Suprapubic skin (tissue), 4 donors: ENCODE measurements at regions not wholly inside any gene's neighbourhood (a gene's known extent, or its start where the extent isn't known, plus 50 kb on each side); places are given as distances from the start of the nearest gene placed in this dataset.

Experiments
- DNase-seq, 2 donors: peaks; one replicate each; pipeline ENCODE4 v3.0.0-alpha.2; 2019; ENCODE audit warnings: low spot score in 2 of 2
- H3K27ac ChIP-seq: fragments of 200-600 bp; sonication (generic); one replicate; pipeline ENCODE4 v1.5.1; 2019
- H3K27me3 ChIP-seq: fragments of 200-600 bp; sonication (generic); one replicate; pipeline ENCODE4 v1.5.1; 2019
- H3K36me3 ChIP-seq: fragments of 200-600 bp; sonication (generic); one replicate; pipeline ENCODE4 v1.5.1; 2019
- H3K4me1 ChIP-seq: fragments of 200-600 bp; sonication (generic); one replicate; pipeline ENCODE4 v1.5.1; 2019
- H3K4me3 ChIP-seq: fragments of 200-600 bp; sonication (generic); one replicate; pipeline ENCODE4 v1.5.1; 2019; ENCODE audit warnings: mild to moderate bottlenecking
- H3K9me3 ChIP-seq: fragments of 200-600 bp; sonication (generic); one replicate; pipeline ENCODE4 v1.5.1; 2019
- EP300 ChIP-seq: sonication (generic); formaldehyde crosslinking; IDR thresholded peaks from one replicate; pipeline ENCODE4 v1.6.1; 2017; ENCODE audit warnings: antibody characterized with exemption
- POLR2A ChIP-seq, 2 donors: fragments of 450-650 bp; IDR thresholded peaks; one replicate each; pipeline ENCODE4 v1.6.1; 2017; ENCODE audit warnings: antibody characterized with exemption in 2 of 2, mild to moderate bottlenecking in 2 of 2, moderate library complexity in 2 of 2
- POLR2AphosphoS5 ChIP-seq, 3 donors: sonication (generic); formaldehyde crosslinking; IDR thresholded peaks; one replicate each; pipeline ENCODE4 v1.6.1; 2017; ENCODE audit warnings: antibody characterized with exemption in 3 of 3
- WGBS: methylation state at CpG from one replicate; pipeline ENCODE4 v1.1.5; 2018; 5-methylcytosine and 5-hydroxymethylcytosine counted together
- TF ChIP-seq, protein P1 (sequence below), 2 donors: fragments of 200-600 bp in 1 of 2; fragments of 450-650 bp in 1 of 2; sonication (generic) in 1 of 2; IDR thresholded peaks; one replicate each; pipeline ENCODE4 v1.5.1; 2016 to 2019; ENCODE audit warnings: antibody characterized with exemption in 2 of 2, mild to moderate bottlenecking in 1 of 2, moderate library complexity in 1 of 2

DNA sequence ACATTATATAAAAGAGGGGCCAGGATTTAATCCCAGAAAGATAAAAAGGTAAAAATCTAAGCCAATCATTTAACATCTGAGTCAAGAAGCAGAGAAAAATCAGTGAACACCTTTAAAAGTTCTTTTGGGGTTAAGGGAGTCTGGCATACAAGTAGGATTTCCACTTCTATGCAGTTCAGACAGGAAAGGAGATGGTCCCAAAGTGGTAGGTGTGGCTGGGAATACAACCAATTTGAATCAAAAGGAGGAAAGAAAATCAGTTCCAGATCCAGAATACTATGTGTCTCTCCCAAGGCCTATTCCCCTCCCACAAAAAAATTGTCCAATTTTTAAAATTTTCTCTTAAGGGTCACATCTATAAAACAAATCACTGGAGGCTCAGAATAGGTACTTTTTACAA is 167.4 kb downstream of the PHLDA1 start:
- Histone ChIP-seq H3K9me3 (no peaks in the 10 kb centered on the region), H3K4me3 (no peak overlapping the region), H3K4me1 (no peaks in the 10 kb centered on the region), H3K27ac (no peak overlapping the region), H3K27me3 (no peaks in the 10 kb centered on the region), H3K36me3 (no peaks in the 10 kb centered on the region)
- DNase-seq, result no peak
- no peak for TF ChIP-seq EP300
- no peak for TF ChIP-seq POLR2AphosphoS5 (IDR thresholded peaks at IDR 0.05)
- TF ChIP-seq, protein P1, sequence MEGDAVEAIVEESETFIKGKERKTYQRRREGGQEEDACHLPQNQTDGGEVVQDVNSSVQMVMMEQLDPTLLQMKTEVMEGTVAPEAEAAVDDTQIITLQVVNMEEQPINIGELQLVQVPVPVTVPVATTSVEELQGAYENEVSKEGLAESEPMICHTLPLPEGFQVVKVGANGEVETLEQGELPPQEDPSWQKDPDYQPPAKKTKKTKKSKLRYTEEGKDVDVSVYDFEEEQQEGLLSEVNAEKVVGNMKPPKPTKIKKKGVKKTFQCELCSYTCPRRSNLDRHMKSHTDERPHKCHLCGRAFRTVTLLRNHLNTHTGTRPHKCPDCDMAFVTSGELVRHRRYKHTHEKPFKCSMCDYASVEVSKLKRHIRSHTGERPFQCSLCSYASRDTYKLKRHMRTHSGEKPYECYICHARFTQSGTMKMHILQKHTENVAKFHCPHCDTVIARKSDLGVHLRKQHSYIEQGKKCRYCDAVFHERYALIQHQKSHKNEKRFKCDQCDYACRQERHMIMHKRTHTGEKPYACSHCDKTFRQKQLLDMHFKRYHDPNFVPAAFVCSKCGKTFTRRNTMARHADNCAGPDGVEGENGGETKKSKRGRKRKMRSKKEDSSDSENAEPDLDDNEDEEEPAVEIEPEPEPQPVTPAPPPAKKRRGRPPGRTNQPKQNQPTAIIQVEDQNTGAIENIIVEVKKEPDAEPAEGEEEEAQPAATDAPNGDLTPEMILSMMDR (IDR thresholded peaks at IDR 0.05), result no peak
- TF ChIP-seq POLR2A (IDR thresholded peaks at IDR 0.05), result no peak

DNA sequence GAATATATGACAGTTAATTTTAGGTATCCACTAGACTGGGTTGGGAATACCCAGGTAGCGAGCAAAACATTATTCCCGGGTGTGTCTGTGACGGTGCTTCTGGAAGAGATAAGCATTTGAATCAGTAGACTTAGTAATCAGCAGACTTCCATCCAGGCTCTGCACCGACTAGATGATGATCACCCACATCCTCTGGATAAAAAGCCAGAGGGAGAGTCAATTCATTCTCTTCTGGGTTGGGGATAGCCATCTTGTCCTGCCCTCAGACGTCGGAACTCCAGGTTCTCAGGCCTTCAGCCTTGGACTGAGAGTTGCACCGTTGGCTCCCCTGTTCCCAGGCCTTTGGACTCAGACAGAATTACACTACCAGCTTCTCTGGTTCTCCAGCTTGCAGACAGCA is 168.0 kb downstream of the PHLDA1 start:
- no peak for DNase-seq
- WGBS, result 77% methylated on average over 7 of the region's 7 CpGs
- Histone ChIP-seq H3K27ac (no peak overlapping the region), H3K4me1 (no peaks in the 10 kb centered on the region), H3K36me3 (no peaks in the 10 kb centered on the region), H3K9me3 (no peaks in the 10 kb centered on the region), H3K4me3 (no peak overlapping the region), H3K27me3 (no peaks in the 10 kb centered on the region)
- TF ChIP-seq POLR2AphosphoS5 (IDR thresholded peaks at IDR 0.05), result no peak
- TF ChIP-seq, protein P1 (IDR thresholded peaks at IDR 0.05), result no peak
- no peak for TF ChIP-seq EP300
- no peak for TF ChIP-seq POLR2A (IDR thresholded peaks at IDR 0.05)

DNA sequence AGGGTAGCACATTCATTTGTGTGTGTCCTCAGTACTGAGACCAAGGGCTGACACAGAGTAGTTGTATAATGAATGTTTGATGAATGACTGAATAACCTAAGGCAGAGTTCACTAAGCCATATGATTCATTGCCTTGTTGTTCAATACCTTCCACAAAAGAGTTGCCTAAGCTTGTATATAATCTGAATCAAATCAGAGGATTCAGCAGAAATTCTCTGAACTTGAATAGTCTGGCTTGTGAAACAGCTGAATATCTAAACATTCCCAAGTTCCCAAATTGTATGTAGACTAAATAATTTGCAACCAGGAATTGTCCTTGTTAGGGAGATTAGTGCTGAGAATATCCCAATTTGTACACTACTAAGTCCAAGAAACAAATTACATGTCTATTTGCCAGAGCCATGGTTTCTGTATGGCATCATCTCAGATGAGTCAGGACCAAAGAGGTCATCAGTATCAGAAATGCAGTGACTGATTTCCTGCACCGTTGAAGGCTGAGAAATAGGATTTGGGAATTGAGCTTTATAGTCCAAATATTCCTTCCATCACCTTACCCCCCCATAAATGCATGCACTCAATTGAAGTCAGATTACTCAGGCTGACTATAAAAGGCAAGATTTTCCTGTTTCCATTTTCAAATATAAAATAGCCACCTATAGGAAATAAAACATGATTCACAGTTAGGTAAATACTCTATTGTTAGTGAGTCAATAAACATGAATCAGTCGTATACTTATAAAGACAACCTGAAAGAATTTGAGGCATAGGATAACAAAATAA is 168.7 kb downstream of the PHLDA1 start:
- Histone ChIP-seq H3K9me3 (no peaks in the 10 kb centered on the region), H3K4me3 (no peak overlapping the region), H3K4me1 (no peaks in the 10 kb centered on the region), H3K27me3 (no peaks in the 10 kb centered on the region), H3K27ac (no peak overlapping the region), H3K36me3 (no peaks in the 10 kb centered on the region)
- no peak for DNase-seq
- WGBS, result 62% methylated on average over 2 of the region's 2 CpGs
- TF ChIP-seq EP300 (no peak), POLR2A (IDR thresholded peaks at IDR 0.05) (no peak), POLR2AphosphoS5 (IDR thresholded peaks at IDR 0.05) (no peak)
- TF ChIP-seq, protein P1 (IDR thresholded peaks at IDR 0.05), result no peak

DNA sequence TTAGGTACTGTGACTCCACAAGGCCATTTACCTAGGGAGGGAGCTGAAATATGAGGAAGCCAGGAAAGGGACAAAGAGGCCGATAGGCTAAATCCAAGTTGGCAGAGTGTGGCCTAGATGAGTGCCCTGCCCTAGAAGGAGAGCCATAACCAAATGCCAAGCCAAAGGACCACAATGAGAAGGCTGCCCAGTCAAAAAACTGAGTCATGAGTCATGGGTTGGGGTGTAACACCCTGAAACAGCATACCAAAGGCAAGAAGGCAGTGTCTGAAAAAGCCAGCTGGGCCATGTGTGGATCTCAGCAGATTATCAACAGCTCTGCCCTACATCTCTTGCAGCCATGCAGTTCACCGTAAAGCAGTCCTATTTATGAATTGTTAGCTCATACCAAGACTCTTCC is 171.7 kb downstream of the PHLDA1 start:
- Histone ChIP-seq H3K9me3 (no peaks in the 10 kb centered on the region), H3K36me3 (no peaks in the 10 kb centered on the region), H3K4me3 (no peak overlapping the region), H3K4me1 (no peaks in the 10 kb centered on the region), H3K27ac (no peak overlapping the region), H3K27me3 (no peaks in the 10 kb centered on the region)
- TF ChIP-seq POLR2AphosphoS5 (IDR thresholded peaks at IDR 0.05) (no peak), EP300 (no peak), POLR2A (IDR thresholded peaks at IDR 0.05) (no peak)
- TF ChIP-seq, protein P1 (IDR thresholded peaks at IDR 0.05), result no peak
- no peak for DNase-seq
- 63% methylated on average over 2 of the region's 2 CpGs for WGBS

DNA sequence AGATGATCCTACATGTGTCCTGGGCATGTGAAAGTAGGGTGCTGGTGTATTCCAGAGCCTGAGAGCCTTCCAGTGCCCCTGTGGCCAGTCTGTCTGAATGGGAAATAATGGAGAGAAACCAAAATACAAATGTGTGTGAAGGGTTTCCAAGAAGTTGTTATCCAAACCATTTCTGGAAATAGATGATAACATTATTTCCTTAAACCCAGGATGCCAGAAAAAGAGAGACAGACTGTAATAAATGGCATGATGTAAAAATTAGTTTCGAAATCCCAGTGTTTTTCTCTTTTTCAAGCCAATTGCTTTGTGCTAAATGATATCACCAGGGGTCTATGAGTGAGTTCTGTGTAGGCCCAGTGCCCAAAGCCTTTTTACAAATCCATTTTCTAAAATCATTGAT is 175.3 kb downstream of the PHLDA1 start:
- 68% methylated on average over 1 of the region's 1 CpG for WGBS
- H3K4me1 ChIP-seq, result no peaks in the 10 kb centered on the region
- no peaks in the 10 kb centered on the region for H3K9me3 ChIP-seq
- no peak for TF ChIP-seq POLR2AphosphoS5 (IDR thresholded peaks at IDR 0.05)
- TF ChIP-seq, protein P1 (IDR thresholded peaks at IDR 0.05), result no peak
- no peak for TF ChIP-seq EP300
- no peak for TF ChIP-seq POLR2A (IDR thresholded peaks at IDR 0.05)
- no peak overlapping the region for H3K4me3 ChIP-seq
- H3K36me3 ChIP-seq, result no peaks in the 10 kb centered on the region
- H3K27ac ChIP-seq, result no peak overlapping the region
- H3K27me3 ChIP-seq, result no peaks in the 10 kb centered on the region
- DNase-seq, result no peak
